GM10266 (cell line): ENCODE measurements at regions not wholly inside any gene's neighbourhood (a gene's known extent, or its start where the extent isn't known, plus 50 kb on each side); places are given as distances from the start of the nearest gene placed in this dataset.

Source experiments
- DNase-seq: peaks from one replicate; pipeline ENCODE4 v3.0.0; 2012; ENCODE audit errors: extremely low spot score
- CTCF ChIP-seq: IDR thresholded peaks from 2 replicates; pipeline ENCODE4 v1.5.1; 2012; ENCODE audit warnings: mild to moderate bottlenecking, low read depth; ENCODE audit not compliant: control insufficient read depth, insufficient read depth; ENCODE audit errors: missing control alignments

DNA sequence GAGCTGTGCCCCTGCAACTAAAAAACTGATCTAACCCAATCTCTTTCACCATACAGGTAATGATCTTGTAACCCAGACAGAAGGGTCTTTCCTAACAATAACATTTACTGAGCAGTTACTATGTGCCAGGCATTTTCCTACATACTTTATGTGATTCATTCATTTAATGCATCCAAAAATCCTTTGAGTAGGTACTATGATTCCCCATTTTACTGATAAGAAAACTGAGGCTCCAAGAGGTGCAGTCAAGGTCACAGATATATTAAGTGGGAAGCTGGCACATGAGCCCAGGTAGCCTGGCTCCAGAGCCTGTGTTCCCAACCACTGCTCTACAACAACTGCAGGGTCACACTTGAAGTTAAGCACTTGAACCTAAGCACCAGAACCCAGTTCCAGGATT, 87.6 kb downstream of the NCR2 start:
- no peak for DNase-seq
- no peak for TF ChIP-seq CTCF

GRCh38 chr6:41424370-41425058, 89.1 kb downstream of the NCR2 start:
- peak; percentile 88 for DNase-seq
- TF ChIP-seq CTCF, result peak; percentile 92

DNA sequence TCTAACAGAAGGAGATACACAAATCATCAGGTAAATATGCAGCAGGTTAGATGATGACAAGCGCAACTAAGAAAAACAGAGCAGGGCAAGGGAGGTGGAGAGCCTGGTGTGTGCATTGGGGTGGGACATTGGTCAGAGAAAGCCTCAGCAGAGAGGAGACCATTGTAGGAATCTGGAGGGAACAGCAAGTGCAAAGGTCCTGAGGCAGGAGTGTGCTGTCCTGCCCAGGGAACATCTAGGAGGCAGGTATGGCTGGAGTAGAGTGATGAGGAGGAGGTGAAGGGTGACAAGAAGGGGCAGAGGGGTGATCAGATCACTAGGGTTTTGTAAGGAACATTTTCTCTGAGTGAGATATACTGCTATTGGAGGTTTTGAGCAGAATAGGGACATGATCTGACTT, 90.1 kb downstream of the NCR2 start:
- no peak for DNase-seq
- TF ChIP-seq CTCF, result no peak

- no peak for DNase-seq
- no peak for TF ChIP-seq CTCF
Observed at GRCh38 chr6:41426438-41426851, 91.0 kb downstream of the NCR2 start.

DNA sequence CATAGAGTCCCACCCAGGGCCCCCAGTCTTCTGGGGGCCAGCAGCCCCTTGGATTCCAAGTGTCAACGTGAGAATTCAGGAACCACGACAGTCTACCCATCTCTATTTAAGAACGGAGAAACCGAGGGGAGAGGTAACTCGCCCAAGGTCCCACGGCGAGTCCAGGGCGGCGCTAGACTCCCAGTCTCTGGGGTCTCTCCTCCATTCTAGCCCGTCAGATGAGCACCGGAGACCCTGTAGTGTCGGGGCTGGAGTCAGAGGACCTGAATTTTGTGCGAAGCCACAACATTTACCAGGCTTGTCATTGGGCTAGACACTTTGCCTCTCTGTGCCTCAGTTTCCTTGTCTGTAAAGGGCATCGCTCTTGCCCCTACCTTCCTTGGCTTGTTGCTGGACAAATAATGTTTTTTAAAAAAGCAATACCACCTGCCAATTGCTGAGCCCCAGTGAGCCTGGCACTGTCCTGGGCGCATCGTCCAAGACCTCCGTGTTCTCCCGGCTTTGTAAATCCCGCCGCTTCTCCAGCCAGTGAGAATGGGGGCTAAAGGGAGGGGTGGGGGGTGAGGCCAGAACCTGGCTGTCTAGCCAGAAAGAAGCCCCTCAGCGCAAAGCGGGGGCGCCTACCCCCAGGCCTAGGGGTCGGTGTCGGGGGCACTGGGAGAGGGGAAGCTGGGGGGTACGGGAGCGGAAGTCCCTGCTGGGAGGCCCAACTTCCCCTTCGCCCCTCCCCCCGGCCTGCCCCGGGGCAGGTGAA, 91.7 kb downstream of the NCR2 start:
- no peak for DNase-seq
- no peak for TF ChIP-seq CTCF

DNA sequence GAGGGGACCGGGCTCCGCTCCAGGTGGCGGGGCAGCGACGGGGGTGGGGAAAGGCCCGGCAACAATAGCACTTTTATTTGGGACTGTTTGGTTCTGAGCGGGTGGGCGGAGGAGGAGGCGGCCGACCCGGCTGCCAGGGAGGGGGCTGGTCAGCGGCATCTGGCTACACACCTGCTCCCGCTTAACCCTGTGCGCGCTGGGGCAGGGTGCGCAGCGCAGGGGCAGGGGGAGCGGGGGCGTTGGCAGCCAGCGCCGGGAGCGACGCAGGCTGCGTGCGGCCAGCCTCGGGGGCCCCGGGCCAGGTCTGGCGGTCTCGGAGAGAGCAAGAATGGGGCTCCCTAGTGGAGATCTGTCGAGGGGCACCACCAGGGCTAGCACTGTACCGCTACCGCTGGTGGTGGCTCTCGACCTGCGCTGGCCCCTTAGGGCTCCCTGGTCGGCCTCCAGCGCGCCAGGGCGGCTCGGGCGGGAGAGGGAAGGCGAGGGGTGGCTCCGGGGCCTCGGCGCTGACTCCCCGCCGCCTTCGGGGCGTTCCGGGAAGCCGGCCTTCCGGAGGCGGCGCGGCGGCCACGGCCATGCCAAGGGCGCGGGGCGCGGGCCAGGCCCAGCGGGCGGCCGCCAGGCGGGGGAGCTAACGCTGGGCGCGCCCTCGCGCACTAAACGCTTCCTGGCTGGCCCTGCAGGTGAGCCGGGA, 92.4 kb downstream of the NCR2 start:
- TF ChIP-seq CTCF, result peak; percentile 18
- DNase-seq, result peak; percentile 61
